Activated T-helper 2 cell treated with anti-CD3 and anti-CD28 coated beads, Interferon-gamma antibody, Interleukin-2, Interleukin-4, amounts not matched to agents 10 μg/mL and 5 μg/mL and 100 μg/mL, durations not matched to agents 14 hours and 24 hours and 36 hours (primary cell): ENCODE measurements at regions not wholly inside any gene's neighbourhood (a gene's known extent, or its start where the extent isn't known, plus 50 kb on each side); places are given as distances from the start of the nearest gene placed in this dataset.
A peak's percentile ranks its signal among the peaks of the same experiment; 100 is the strongest.

ENCODE experiments used
- DNase-seq: peaks from one replicate; pipeline ENCODE4 v3.0.0; 2021; ENCODE audit warnings: low spot score
- H3K27ac Mint-ChIP-seq: one replicate; pipeline ENCODE4 v1.8.0; 2021; ENCODE audit warnings: mixed read lengths
- H3K27me3 Mint-ChIP-seq: one replicate; pipeline ENCODE4 v1.8.0; 2021; ENCODE audit warnings: low read depth, mixed read lengths
- H3K36me3 Mint-ChIP-seq: one replicate; pipeline ENCODE4 v1.8.0; 2021; ENCODE audit warnings: low read depth, mixed read lengths
- H3K4me1 Mint-ChIP-seq: one replicate; pipeline ENCODE4 v1.8.0; 2021; ENCODE audit warnings: low read depth, mixed read lengths
- H3K4me3 Mint-ChIP-seq: one replicate; pipeline ENCODE4 v1.8.0; 2021; ENCODE audit warnings: low read depth, mild to moderate bottlenecking, moderate library complexity, mixed read lengths
- H3K9me3 Mint-ChIP-seq: one replicate; pipeline ENCODE4 v1.8.0; 2021; ENCODE audit warnings: mixed read lengths
- intact Hi-C: fragments of 100-400 bp; cut with micrococcal nuclease; formaldehyde crosslinking; loops from one replicate; pipeline ENCODE4 v1.15.1; 2023

GRCh38 chr2:238963161-238963970 is 115.5 kb downstream of the TWIST2 start:
- Mint-ChIP-seq H3K9me3 (no peaks in the 10 kb centered on the region), H3K4me3 (no peak overlapping the region), H3K4me1 (no peaks in the 10 kb centered on the region), H3K27me3 (peaks cover 6% of the 10 kb centered on the region), H3K36me3 (no peaks in the 10 kb centered on the region), H3K27ac (no peak overlapping the region)
- DNase-seq: no peak
- intact Hi-C loops: no loop called here

GRCh38 chr2:238963971-238964328 is 116.1 kb downstream of the TWIST2 start:
- intact Hi-C loops: no loop called here
- H3K36me3 Mint-ChIP-seq: no peaks in the 10 kb centered on the region
- H3K4me1 Mint-ChIP-seq: no peaks in the 10 kb centered on the region
- no peak overlapping the region for H3K4me3 Mint-ChIP-seq
- no peaks in the 10 kb centered on the region for H3K9me3 Mint-ChIP-seq
- DNase-seq: no peak
- peaks cover 4% of the 10 kb centered on the region for H3K27me3 Mint-ChIP-seq
- no peak overlapping the region for H3K27ac Mint-ChIP-seq

GRCh38 chr2:238964544-238965067 is 116.7 kb downstream of the TWIST2 start:
- Mint-ChIP-seq H3K4me1 (no peaks in the 10 kb centered on the region), H3K27me3 (no peaks in the 10 kb centered on the region), H3K4me3 (no peak overlapping the region), H3K36me3 (no peaks in the 10 kb centered on the region), H3K9me3 (no peaks in the 10 kb centered on the region), H3K27ac (no peak overlapping the region)
- no peak for DNase-seq
- intact Hi-C loops: no loop called here

- H3K27ac Mint-ChIP-seq: no peak overlapping the region
Observed at GRCh38 chr2:238965371-238966071, 117.6 kb downstream of the TWIST2 start.

GRCh38 chr2:238966072-238966937 is 118.4 kb downstream of the TWIST2 start:
- Mint-ChIP-seq H3K27ac (no peak overlapping the region), H3K36me3 (no peaks in the 10 kb centered on the region), H3K4me3 (no peak overlapping the region), H3K4me1 (no peaks in the 10 kb centered on the region), H3K9me3 (no peaks in the 10 kb centered on the region), H3K27me3 (no peaks in the 10 kb centered on the region)
- intact Hi-C loops: no loop called here
- DNase-seq: no peak

More at GRCh38 chr2:238965371-238966071, 117.6 kb downstream of the TWIST2 start:
- Mint-ChIP-seq H3K4me3 (no peak overlapping the region), H3K4me1 (no peaks in the 10 kb centered on the region), H3K9me3 (no peaks in the 10 kb centered on the region), H3K27me3 (no peaks in the 10 kb centered on the region), H3K36me3 (no peaks in the 10 kb centered on the region)
- DNase-seq: no peak
- intact Hi-C loops: no loop called here

- no peak overlapping the region for H3K27ac Mint-ChIP-seq
- no peak overlapping the region for H3K4me3 Mint-ChIP-seq
- H3K9me3 Mint-ChIP-seq: no peaks in the 10 kb centered on the region
- no peak for DNase-seq
- no peaks in the 10 kb centered on the region for H3K36me3 Mint-ChIP-seq
- intact Hi-C loops: no loop called here
- H3K27me3 Mint-ChIP-seq: no peaks in the 10 kb centered on the region
- H3K4me1 Mint-ChIP-seq: no peaks in the 10 kb centered on the region
Observed at GRCh38 chr2:238967031-238967977, 119.4 kb downstream of the TWIST2 start.

- Mint-ChIP-seq H3K36me3 (no peaks in the 10 kb centered on the region), H3K27me3 (no peaks in the 10 kb centered on the region), H3K4me1 (no peaks in the 10 kb centered on the region), H3K27ac (no peak overlapping the region), H3K4me3 (no peak overlapping the region), H3K9me3 (no peaks in the 10 kb centered on the region)
- no peak for DNase-seq
- intact Hi-C loops: no loop called here
Observed at GRCh38 chr2:238967978-238968360, 120.1 kb downstream of the TWIST2 start.

DNA sequence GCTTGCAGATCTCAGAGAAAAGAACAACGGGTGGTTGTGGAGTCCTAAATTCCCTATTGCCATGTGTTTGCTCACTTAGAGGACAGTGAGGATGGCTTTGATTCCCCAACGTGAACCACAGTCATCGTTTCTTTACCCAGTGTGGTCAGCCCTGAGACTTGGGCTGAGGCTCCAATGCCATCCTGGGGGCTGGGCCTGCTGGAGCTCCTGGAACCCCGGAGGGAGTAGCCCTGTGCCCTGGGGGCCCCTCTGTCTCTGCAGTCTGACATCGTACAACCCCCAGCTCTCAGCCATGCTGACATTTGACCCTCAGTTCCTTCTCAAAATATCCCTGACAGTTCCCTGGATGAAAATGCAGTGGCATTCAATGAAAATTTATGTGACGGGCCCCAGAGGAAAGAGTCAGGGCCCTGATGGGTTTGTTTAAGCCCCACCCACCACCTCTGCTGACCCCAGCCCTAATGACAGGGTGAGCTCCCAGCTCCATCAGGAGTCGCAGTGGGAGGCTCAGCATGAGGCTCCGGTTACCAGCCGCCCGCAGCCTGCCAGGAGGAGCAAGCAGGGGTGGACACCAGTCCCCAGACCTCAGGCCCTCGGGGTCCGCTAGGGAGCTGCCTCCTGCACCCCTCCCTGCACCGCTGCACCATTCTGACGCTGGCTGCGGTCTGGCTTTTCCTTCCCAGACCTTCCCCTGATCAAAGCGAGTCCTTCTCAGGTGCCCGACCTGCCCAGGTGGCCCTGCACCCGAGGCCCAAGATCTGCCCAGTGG is 120.9 kb downstream of the TWIST2 start:
- Mint-ChIP-seq H3K4me3 (no peak overlapping the region), H3K27ac (no peak overlapping the region), H3K27me3 (no peaks in the 10 kb centered on the region), H3K36me3 (no peaks in the 10 kb centered on the region), H3K9me3 (no peaks in the 10 kb centered on the region), H3K4me1 (no peaks in the 10 kb centered on the region)
- intact Hi-C loops: no loop called here
- no peak for DNase-seq

- H3K27me3 Mint-ChIP-seq: no peaks in the 10 kb centered on the region
- no peaks in the 10 kb centered on the region for H3K36me3 Mint-ChIP-seq
- intact Hi-C loops: no loop called here
Observed at GRCh38 chr2:238969857-238970256, 122.0 kb downstream of the TWIST2 start.

GRCh38 chr2:238970553-238971081 is 122.7 kb downstream of the TWIST2 start:
- intact Hi-C loops: no loop called here
- no peaks in the 10 kb centered on the region for H3K36me3 Mint-ChIP-seq
- no peaks in the 10 kb centered on the region for H3K4me1 Mint-ChIP-seq
- no peaks in the 10 kb centered on the region for H3K27me3 Mint-ChIP-seq
- H3K27ac Mint-ChIP-seq: no peak overlapping the region
- peaks cover 9% of the 10 kb centered on the region for H3K9me3 Mint-ChIP-seq
- H3K4me3 Mint-ChIP-seq: no peak overlapping the region
- peak; percentile 21 for DNase-seq

More at GRCh38 chr2:238969857-238970256, 122.0 kb downstream of the TWIST2 start:
- H3K9me3 Mint-ChIP-seq: peaks cover 2% of the 10 kb centered on the region
- no peak for DNase-seq
- H3K27ac Mint-ChIP-seq: no peak overlapping the region
- H3K4me3 Mint-ChIP-seq: no peak overlapping the region
- H3K4me1 Mint-ChIP-seq: no peaks in the 10 kb centered on the region
